ENCODE measurements at regions not wholly inside any gene's neighbourhood (a gene's known extent, or its start where the extent isn't known, plus 50 kb on each side); places are given as distances from the start of the nearest gene placed in this dataset.
A peak's percentile ranks its signal among the peaks of the same experiment; 100 is the strongest.

DNA sequence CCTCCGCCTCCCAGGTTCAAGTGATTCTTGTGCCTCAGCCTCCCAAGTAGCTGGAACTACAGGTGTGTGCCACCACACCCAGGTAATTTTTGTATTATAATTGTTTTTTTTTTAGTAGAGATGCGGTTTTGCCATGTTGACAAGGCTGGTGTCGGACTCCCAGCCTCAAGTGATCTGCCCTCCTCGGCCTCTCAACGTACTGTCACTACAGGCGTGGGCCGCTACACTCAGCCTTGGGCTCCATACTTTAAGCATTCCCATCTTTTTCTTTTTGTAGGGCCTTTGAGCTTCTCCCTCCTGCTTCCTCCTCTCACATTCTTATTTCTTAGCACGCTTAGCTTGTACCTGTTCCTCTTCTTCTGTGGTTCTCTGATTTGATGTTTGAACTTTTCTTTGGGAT is 62.8 kb downstream of the SERPINA3 start:
- H3K9me3 ChIP-seq (ENCODE audit: control insufficient read depth in 4 of 4, low read length in 3 of 4): no peaks in the 10 kb centered on the region
- TF ChIP-seq, protein P1, sequence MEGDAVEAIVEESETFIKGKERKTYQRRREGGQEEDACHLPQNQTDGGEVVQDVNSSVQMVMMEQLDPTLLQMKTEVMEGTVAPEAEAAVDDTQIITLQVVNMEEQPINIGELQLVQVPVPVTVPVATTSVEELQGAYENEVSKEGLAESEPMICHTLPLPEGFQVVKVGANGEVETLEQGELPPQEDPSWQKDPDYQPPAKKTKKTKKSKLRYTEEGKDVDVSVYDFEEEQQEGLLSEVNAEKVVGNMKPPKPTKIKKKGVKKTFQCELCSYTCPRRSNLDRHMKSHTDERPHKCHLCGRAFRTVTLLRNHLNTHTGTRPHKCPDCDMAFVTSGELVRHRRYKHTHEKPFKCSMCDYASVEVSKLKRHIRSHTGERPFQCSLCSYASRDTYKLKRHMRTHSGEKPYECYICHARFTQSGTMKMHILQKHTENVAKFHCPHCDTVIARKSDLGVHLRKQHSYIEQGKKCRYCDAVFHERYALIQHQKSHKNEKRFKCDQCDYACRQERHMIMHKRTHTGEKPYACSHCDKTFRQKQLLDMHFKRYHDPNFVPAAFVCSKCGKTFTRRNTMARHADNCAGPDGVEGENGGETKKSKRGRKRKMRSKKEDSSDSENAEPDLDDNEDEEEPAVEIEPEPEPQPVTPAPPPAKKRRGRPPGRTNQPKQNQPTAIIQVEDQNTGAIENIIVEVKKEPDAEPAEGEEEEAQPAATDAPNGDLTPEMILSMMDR (IDR thresholded peaks at IDR 0.05; ENCODE audit: low read depth, low read length, missing input control): no peak
- no peak for TF ChIP-seq FOXA1 (IDR thresholded peaks at IDR 0.05)
- no peak for TF ChIP-seq JUND (IDR thresholded peaks at IDR 0.05)
- TF ChIP-seq RAD21 (IDR thresholded peaks at IDR 0.05): no peak
- no peak for TF ChIP-seq FOXA2 (IDR thresholded peaks at IDR 0.05)
- no peak for TF ChIP-seq HNF4A (conservative IDR thresholded peaks at IDR 0.05)
- no peak for TF ChIP-seq HNF4G (IDR thresholded peaks at IDR 0.05)
- no peak for TF ChIP-seq NR2F2 (IDR thresholded peaks at IDR 0.05)
- TF ChIP-seq SP1 (IDR thresholded peaks at IDR 0.05): no peak
- no peak for TF ChIP-seq TAF1 (conservative IDR thresholded peaks at IDR 0.05)
- TF ChIP-seq, protein P2, sequence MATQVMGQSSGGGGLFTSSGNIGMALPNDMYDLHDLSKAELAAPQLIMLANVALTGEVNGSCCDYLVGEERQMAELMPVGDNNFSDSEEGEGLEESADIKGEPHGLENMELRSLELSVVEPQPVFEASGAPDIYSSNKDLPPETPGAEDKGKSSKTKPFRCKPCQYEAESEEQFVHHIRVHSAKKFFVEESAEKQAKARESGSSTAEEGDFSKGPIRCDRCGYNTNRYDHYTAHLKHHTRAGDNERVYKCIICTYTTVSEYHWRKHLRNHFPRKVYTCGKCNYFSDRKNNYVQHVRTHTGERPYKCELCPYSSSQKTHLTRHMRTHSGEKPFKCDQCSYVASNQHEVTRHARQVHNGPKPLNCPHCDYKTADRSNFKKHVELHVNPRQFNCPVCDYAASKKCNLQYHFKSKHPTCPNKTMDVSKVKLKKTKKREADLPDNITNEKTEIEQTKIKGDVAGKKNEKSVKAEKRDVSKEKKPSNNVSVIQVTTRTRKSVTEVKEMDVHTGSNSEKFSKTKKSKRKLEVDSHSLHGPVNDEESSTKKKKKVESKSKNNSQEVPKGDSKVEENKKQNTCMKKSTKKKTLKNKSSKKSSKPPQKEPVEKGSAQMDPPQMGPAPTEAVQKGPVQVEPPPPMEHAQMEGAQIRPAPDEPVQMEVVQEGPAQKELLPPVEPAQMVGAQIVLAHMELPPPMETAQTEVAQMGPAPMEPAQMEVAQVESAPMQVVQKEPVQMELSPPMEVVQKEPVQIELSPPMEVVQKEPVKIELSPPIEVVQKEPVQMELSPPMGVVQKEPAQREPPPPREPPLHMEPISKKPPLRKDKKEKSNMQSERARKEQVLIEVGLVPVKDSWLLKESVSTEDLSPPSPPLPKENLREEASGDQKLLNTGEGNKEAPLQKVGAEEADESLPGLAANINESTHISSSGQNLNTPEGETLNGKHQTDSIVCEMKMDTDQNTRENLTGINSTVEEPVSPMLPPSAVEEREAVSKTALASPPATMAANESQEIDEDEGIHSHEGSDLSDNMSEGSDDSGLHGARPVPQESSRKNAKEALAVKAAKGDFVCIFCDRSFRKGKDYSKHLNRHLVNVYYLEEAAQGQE (IDR thresholded peaks at IDR 0.05): no peak
- no peak for TF ChIP-seq YY1 (IDR thresholded peaks at IDR 0.05)
- no peak for TF ChIP-seq GABPA (IDR thresholded peaks at IDR 0.05 in 1 of 2, conservative IDR thresholded peaks at IDR 0.05 in 1 of 2)
- TF ChIP-seq, protein P3, sequence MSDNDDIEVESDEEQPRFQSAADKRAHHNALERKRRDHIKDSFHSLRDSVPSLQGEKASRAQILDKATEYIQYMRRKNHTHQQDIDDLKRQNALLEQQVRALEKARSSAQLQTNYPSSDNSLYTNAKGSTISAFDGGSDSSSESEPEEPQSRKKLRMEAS (IDR thresholded peaks at IDR 0.05): no peak
- H3K4me3 ChIP-seq (ENCODE audit: low read depth in 1 of 3, low read length in 3 of 3): no peak overlapping the region
- peaks cover 2 to 24% (median 21%) of the 10 kb centered on the region in 4 donors for H3K4me1 ChIP-seq (ENCODE audit: control insufficient read depth in 4 of 4, insufficient read depth in 4 of 4, low read length in 3 of 4)
- 94% methylated on average over 8 of the region's 8 CpGs for WGBS
- H3K27ac ChIP-seq (ENCODE audit: low read depth in 1 of 2, low read length in 2 of 2): no peak overlapping the region
- no peaks in the 10 kb centered on the region for H3K27me3 ChIP-seq (ENCODE audit: control insufficient read depth in 4 of 4, insufficient read depth in 4 of 4, low read length in 3 of 4)
- H3K36me3 ChIP-seq (ENCODE audit: control insufficient read depth in 4 of 4, insufficient read depth in 3 of 4, low read depth in 1 of 4, low read length in 3 of 4): no peaks in the 10 kb centered on the region
- H3K9ac ChIP-seq (ENCODE audit: low read depth in 1 of 2, low read length in 2 of 2): no peak overlapping the region
- DNase-seq (ENCODE audit: low spot score): no peak

DNA sequence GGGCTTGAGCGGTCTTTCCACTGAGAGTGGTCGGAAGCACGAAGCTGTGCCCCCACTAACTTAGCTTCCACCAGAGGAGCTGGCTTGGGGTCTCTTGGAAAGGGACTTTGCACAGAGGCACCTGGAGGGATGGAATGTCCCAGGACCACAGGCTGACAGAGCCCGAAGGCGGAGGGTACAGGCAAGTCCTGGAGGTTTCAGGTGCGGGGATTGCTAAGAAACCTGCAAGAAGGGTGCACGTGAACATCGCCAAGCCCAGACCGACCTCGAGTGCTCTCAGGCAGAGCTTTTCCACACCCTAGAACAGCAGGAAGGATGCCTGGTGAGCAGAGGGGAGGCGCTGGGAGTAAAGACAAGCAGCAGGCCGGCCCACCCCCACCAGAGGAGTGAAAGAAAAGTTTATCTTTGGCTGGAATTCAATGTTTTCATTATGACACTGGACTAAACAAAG is 61.6 kb downstream of the SERPINA3 start:
- no peaks in the 10 kb centered on the region for H3K9me3 ChIP-seq (ENCODE audit: control insufficient read depth in 4 of 4, low read length in 3 of 4)
- TF ChIP-seq RAD21 (IDR thresholded peaks at IDR 0.05) (no peak), EGR1 (IDR thresholded peaks at IDR 0.05; ENCODE audit: low read depth in 2 of 2) (no peak), FOXA2 (IDR thresholded peaks at IDR 0.05) (no peak), HNF4G (IDR thresholded peaks at IDR 0.05) (no peak), YY1 (IDR thresholded peaks at IDR 0.05) (no peak), TAF1 (conservative IDR thresholded peaks at IDR 0.05) (no peak), SP1 (IDR thresholded peaks at IDR 0.05) (no peak), NR2F2 (IDR thresholded peaks at IDR 0.05) (no peak), GABPA (IDR thresholded peaks at IDR 0.05 in 1 of 2, conservative IDR thresholded peaks at IDR 0.05 in 1 of 2) (no peak), HNF4A (conservative IDR thresholded peaks at IDR 0.05) (no peak), RXRA (IDR thresholded peaks at IDR 0.05) (no peak), JUND (IDR thresholded peaks at IDR 0.05) (no peak)
- TF ChIP-seq, protein P4, sequence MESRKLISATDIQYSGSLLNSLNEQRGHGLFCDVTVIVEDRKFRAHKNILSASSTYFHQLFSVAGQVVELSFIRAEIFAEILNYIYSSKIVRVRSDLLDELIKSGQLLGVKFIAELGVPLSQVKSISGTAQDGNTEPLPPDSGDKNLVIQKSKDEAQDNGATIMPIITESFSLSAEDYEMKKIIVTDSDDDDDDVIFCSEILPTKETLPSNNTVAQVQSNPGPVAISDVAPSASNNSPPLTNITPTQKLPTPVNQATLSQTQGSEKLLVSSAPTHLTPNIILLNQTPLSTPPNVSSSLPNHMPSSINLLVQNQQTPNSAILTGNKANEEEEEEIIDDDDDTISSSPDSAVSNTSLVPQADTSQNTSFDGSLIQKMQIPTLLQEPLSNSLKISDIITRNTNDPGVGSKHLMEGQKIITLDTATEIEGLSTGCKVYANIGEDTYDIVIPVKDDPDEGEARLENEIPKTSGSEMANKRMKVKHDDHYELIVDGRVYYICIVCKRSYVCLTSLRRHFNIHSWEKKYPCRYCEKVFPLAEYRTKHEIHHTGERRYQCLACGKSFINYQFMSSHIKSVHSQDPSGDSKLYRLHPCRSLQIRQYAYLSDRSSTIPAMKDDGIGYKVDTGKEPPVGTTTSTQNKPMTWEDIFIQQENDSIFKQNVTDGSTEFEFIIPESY (IDR thresholded peaks at IDR 0.05): no peak
- TF ChIP-seq, protein P1 (IDR thresholded peaks at IDR 0.05; ENCODE audit: low read depth, low read length, missing input control): no peak
- TF ChIP-seq, protein P3 (IDR thresholded peaks at IDR 0.05): no peak
- TF ChIP-seq, protein P5, sequence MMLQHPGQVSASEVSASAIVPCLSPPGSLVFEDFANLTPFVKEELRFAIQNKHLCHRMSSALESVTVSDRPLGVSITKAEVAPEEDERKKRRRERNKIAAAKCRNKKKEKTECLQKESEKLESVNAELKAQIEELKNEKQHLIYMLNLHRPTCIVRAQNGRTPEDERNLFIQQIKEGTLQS (IDR thresholded peaks at IDR 0.05): no peak

More for the DNA sequence above, 61.6 kb downstream of the SERPINA3 start:
- Histone ChIP-seq H3K4me1 (ENCODE audit: control insufficient read depth in 4 of 4, insufficient read depth in 4 of 4, low read length in 3 of 4) (peaks cover 0 to 13% (median 12%) of the 10 kb centered on the region in 4 donors), H3K36me3 (ENCODE audit: control insufficient read depth in 4 of 4, insufficient read depth in 3 of 4, low read depth in 1 of 4, low read length in 3 of 4) (no peaks in the 10 kb centered on the region), H3K27ac (ENCODE audit: low read depth in 1 of 2, low read length in 2 of 2) (no peak overlapping the region), H3K4me3 (ENCODE audit: low read depth in 1 of 3, low read length in 3 of 3) (no peak overlapping the region), H3K9ac (ENCODE audit: low read depth in 1 of 2, low read length in 2 of 2) (no peak overlapping the region), H3K27me3 (ENCODE audit: control insufficient read depth in 4 of 4, insufficient read depth in 4 of 4, low read length in 3 of 4) (no peaks in the 10 kb centered on the region)
- peak; percentile 21 for DNase-seq (ENCODE audit: low spot score)
- WGBS: 83% methylated on average over 12 of the region's 12 CpGs
